ENCODE measurements at regions not wholly inside any gene's neighbourhood (a gene's known extent, or its start where the extent isn't known, plus 50 kb on each side); places are given as distances from the start of the nearest gene placed in this dataset.

DNA sequence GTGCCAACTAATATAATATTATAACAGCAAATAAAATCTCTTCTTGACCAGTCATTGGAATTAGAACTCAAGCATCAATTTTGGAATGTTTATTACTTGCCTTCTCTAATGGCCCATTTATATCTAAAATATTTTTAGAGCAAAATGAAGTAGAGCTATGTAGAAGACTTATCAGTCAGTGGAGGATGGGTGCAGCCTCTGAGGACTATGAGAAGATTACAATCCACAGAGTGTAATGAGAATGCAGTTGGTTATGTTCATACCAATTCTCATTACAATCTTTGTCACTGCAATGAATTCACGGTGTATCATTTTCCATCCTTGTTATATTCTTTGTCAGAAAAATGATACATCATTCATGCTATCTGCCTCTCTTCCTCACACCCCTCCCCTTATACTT is 878.1 kb downstream of the CENPC start:
- DNase-seq, result no peak

DNA sequence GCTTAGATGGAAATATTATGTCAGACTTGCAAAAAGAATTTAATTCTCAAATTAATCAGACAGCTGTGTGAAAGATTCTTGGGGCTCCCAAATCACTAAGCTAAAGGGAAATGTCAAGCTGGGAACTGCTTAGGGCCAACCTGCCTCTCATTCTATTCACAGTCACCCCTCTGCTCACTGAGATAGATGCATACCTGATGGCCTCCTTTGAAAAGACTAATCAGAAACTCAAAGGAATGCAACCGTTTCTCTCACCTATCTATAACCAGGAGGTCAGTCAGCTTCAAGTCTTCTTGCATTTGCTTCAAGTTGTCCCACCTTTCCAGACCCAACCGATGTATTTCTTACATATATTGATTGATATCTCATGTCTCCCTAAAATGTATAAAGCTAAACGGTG is 882.7 kb downstream of the CENPC start:
- DNase-seq, result no peak

DNA sequence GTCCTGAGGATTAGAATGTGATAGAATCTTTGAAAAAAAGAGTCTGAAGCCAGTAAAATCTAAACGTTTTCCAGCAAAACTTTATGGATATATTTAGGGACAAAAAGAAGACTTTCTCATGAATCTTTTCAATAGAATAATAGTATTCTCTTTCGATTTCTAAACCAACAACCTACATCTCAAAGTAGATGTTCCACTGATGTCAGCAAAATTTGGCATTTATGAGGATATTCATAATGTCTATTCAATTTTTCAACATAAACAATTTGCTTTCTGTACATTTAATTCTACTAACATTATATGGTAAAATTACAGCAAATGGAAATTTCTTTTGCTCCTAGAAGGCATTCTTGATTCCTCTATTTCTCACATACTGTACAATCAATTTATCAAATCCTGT is 886.5 kb downstream of the CENPC start:
- DNase-seq, result no peak

DNA sequence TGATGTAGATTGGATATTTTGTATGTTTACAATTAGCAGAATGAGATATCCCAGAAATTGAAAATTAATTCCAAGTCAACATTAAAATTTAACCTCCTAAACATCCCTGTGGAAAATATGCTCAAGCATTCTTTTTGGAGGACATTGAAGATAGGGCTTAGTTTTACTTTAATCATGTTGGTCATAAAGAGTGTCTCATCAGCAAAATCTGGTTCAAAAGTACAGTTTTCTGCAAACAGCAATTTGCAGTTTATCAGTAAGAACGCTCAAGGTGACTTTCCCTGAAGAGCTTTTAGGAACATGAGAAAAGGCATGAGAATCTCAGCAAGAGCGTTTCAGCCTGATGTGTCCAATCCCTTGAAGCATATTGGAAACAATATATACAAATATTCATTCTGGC is 889.8 kb downstream of the CENPC start:
- DNase-seq, result no peak

DNA sequence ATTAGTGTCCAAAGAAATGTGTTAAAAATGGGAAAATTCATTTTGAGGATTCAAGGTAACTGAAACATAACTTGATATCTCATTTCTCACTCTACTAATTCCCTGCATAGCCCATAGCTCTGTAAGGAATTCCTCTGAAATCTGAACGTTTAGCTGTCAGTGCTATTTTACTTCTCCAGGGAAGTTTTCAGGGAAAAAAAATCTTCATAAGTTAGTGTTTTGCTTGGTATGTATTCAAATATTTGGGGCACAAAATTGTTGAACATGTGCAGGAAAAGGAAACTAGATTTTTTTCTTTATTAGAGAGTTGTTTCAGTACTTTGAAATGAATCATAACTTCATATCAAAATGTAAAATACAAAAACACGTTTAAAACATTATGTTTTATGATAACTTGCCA is 891.4 kb downstream of the CENPC start:
- DNase-seq, result no peak

DNA sequence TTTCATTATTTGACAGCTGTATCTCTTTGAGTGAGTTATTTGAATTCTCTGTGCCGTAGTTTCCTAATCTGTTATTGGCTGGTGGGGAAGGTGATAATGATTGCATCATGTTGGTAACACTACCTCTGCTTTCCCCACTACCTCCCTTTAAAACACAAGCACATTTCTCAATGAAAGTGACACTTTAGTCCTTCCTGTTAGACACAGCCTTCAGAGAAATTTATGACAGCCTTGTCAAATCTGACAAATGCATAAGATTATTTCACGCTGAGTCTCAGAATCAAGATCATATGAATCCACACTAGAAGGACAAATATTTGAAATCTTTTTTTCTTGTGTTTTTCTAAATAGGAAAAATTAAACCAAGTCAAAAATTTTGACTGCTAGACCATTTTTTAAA is 896.1 kb downstream of the CENPC start:
- DNase-seq, result no peak

DNA sequence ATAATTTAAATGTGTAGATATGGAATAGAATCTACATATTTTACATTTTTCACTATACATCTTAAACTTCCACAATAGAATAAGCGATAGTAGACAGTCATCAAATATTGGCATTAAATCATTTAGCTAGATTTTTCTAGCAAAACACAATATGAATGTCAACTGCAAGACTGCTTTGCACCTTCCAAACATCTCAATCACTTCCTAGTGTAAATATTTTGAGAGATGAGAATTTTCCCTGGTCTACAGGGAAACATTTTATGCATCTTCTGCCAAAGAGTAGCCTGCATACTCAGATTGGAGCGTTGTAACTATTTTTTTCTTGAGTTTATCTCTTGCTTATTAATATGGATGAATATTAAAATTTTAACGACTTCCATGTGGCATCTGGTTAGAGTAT is 897.4 kb downstream of the CENPC start:
- no peak for DNase-seq

DNA sequence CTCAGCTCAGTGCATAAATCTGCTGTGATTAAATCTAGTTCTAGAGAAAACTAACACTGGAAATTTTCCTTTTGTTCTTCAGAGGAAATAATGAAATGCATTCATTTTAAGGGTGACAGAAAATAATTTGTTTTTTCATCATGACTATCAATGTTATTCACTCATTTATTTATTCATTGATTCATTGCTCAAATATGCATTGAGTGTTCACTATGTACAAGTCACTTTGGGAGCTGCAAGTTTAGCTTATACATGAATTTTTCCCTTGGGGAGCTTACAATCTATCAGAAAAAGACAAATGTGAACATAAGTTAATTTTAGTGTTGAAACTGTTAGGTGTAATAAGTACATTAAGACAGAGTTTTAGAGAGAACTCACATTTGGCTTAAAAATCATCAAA is 897.8 kb downstream of the CENPC start:
- DNase-seq, result no peak

DNA sequence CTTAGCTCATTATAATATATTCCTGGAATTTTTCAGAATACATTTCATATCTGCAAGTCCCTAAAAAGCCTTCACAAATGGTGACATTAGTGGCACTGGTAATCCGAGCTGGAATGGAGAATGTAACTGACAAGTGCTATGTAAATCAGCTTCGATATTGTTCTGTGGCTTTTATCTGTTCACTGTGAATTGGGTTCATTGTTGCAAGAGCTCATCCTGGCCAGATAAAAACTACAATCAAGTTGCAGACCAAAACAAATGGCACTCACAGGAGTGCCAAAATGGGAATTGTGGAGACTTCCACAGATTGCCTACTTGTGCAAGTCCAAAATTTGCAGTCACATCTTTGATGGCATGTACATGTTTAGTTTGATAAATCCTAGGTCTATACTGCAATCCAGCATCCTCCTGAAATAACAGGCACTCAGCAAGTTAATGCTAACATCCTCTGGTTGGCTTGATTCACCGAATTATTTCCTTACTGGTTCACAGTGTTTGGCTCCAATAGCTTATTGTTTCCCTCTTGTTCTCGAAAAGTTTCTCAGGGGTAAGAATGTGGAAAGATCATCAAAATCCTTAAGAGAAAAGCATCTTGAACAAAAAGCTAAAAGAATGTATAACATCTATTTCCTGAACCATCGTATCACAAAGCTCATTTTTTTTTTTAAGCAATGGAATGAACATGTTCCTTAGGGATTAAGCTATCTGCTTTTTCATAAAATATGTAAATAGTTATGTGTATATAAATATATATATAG is 904.9 kb downstream of the CENPC start:
- no peak for DNase-seq

DNA sequence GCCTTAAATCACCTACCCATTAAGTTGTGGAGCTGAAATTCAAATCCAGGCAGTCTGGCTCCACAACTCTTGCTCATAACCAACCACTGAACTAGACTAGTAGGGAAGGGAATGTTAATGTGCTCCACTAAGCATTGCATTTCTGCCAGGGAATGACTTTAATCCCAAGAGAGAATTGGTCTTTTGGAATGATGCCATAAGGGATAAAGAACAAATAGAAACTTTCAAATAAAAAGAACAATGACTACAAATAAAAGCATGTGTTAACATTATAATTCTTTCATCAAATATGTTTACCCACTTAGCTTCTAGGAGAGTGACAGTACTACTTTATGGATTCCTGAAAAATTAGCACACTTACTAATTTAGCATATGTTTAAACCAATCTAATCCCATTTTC is 905.9 kb downstream of the CENPC start:
- no peak for DNase-seq

DNA sequence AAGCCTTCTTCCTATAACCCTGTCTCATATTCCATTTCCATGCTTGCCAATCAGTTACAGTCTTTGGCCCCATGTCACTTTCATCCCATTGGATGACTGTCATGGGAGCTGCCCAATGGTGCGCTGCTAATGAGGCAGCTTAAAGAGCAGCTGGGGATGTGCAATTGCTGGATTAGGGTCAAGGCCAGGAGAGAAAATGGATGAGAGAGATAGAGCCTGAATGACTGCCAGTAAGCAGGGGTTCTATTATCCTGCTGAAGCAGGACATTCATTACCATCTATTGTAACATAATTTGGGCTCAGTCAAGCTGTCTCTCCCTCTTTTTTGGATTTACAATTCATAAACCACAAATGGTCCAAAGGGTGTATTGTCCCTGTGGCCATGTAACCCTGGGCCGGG is 909.0 kb downstream of the CENPC start:
- DNase-seq, result no peak

DNA sequence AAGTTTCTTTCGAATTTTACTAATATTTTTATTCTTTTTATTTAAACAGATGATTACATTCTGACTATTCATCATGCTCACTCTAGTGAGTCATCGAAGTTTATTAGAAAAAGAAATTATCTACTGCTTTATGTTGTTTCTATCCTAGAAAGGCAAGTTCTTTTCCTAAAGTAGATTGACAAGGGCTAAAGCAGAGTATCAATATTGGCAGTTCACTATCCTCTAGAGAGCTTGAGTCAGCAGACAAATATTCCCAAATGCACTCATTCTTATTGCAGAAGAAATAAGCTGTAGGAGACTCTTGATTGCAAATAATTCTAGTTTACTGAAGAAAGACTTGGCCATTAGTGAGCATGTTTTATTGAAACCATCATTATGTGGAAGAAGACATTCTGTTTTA is 911.8 kb downstream of the CENPC start:
- DNase-seq, result no peak

DNA sequence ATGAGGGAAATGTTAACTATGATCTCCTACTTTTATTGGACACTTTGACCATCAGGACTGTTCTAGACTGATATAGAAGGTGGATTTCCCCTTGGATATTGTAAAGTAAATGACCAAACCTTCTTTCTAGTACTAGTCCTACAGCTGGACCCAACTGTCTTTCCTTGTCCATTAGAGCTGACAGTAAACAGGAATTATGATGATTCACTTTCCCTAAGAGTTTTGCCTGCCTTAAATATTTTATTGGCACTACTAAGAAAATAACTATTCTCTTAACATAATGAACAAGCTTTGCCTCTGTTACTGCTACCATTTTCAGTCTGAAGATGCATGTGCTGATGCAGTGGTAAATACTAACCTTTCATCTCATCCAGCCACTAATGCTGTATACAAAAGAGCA is 915.4 kb downstream of the CENPC start:
- DNase-seq, result no peak

DNA sequence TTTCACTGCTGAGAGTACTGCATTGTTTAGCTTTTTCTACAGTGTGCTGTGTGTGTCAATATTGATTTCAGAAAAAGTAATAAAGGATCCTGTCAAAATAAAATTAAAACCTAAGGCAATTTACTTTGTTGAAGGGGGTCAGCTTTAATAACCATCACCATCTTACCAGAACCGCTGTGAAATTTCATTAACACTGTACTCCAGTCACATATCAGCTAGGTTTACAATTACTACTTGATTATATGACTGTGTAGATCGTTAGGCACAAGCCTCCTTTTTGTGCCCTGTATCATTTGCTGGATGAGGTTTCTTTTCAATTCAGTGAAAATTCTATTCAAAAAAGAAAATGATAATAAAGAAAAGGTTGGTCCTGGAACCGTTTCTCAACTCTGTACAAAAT is 917.2 kb downstream of the CENPC start:
- no peak for DNase-seq

DNA sequence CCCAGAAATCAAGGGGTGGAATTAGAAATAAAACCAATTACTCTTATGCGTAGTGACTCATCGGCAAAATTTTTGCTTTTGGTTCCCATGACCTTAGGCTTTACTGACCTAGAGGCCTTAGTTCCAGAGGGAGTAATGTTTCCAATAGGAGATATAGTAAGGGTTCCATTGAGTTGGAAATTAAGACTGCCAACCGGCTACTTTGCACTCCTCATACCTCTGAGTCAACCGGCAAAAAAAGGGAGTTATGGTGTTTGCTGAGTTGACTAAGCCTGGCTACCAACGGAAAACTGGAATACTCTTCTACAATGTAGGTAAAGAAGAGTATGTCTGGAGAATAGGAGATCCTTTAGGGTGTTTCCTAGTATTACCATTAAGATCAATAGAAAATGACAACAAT is 919.8 kb downstream of the CENPC start:
- no peak for DNase-seq

DNA sequence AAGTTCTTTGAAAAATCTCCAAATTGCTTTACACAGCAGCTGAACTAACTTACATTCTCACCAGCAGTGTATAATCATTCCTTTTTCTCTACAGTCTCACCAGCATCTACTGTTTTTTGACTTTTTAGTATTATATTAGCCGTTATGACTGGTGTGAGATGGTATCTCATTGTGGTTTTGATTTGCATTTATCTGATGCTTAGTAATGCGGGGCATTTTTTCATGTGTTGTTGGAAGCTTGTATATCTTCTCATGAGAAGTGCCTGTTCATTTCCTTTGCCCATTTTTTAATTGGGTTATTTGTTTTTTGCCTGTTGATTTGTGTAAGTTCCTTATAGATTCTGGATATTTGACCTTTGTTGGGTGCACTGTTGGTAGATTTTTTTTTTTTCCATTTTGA is 931.7 kb downstream of the CENPC start:
- DNase-seq, result no peak

DNA sequence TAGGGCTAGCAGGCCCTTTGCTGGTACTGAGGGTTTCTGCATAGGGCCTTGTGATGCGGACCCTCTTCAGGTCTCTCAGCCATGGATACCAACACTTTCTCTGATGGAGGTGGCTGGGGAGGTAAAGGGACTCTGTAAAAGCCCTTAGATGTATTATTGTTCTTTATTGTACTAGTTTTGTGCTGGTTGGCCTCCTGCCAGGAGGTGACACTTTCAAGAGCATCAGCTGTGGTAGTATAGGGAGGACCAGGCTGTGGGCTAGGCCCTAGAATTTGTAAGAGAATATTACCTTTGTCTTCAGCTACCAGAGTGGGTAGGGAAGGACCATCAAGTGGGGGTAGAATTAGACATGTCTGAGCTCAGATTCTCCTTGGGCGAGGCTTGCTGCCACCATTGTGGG is 936.3 kb downstream of the CENPC start:
- DNase-seq, result no peak

DNA sequence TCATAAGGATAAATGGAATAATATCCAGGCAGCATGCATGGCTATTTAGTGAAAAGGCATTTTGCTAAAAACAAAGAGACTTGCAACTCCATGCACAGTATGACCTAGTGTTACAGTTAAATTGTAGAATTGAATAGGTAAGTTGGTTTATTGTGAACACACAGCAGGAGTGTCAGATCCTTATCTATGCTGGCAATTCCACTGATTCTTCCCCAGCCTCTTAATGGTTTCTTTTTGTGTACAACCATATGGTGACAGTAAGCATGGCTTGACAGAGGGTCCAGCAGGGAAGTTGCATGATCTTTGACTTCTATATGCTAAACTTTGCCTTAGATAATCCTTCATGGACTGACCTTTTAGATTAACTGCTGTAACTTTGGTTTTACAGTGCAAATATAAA is 936.6 kb upstream of the EPHA5 start:
- DNase-seq, result no peak

DNA sequence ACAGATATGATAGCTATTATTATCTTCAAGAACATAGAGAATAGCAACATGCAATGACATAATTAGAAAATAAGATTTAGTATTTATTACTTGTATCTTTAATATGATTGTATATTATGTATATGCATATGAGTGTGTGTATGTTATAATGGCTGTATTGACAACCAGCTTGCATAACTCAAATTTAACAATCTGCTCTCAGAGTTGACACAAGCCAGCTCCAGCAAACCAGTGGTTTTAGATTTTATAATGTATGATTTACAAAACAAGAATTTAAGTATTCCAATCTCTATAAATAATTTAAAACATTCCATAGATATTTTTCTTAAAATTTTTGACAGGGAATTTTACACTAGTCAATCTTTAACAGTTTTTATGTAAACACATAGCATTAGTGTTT is 935.9 kb upstream of the EPHA5 start:
- DNase-seq, result no peak

DNA sequence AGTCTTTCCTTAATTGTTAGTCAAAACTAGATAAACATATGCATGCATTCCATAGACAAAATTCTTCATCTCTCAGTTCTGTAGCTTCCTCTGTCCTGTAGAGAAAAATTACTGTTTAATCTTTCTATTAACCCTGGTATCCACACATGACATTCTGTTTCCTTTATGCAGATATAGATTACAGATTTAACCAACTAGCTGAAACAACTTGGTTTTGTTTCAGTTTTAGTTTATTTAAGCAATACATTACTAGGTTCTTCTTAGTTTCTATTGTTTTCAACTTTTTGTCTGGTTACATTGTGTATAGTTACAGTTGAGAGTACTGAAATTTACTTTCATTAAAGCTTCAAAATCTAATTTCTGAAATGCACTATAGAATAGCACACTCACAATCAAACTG is 933.9 kb upstream of the EPHA5 start:
- no peak for DNase-seq

DNA sequence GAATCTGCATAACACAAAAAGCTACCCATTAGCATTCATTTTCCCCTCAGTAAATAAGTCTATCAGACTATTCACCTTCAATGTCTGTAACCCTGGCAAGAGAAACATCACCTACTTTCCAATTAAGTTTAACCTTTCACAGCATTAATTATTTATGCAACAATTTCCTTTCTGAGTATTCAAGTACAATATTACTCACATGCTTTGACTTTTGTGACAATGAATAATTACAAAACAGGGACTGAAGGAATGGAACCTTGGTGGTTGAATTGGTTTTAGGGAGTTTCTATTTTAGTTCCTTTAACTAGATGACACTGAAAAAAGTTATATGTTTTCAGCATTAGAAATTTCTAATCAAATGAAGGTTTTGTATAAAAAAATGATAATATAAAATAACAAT is 932.3 kb upstream of the EPHA5 start:
- no peak for DNase-seq

DNA sequence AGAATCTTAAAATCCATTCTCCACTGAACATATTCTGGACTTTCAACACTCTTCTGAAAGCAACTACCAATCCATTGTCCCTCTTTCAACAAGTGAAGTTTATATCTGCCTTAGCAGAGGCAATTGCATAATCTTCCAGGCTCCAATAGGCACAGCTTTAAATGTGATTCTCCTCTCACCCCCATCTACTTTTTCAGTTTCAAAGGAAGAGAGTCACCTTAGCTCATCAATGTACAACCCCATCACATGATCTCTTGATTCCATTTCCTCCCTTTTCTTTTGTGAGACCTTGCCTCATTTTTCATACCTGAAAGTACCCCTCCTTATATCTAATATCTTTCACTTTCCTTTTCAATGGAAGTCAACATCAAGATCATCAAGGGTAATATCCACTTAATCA is 921.7 kb upstream of the EPHA5 start:
- no peak for DNase-seq

DNA sequence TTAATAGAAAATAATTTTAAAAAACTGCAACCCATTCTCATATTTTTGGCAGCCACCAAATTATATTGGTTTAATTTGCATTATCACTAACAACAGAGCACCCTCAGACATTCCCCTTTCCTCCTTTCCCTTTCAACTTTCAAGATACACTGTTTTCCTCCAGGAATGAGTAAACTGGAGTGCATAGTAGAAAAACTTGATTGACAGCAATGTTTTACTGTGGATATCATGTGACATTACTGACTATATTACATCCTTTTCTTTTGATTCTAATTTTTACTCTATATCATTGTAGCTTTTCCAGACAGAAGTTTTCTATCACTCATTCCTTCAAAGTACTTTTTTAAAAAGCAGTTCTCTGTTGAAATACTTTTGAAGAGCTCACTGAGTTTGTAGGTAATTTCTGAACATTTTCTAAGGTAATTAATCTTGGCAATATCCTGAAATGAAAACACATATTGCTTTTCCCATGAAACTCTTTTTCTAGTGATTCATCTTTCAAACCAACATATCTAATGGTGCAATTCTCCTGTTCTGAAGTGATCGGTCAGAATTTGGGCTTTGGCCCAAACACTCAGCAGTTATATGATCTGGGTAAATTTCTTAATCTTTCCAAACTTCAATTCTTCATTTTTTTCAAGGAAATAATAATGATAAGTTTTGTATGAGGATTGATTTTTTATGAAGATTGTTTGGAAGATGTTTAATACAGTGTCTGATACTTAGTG is 920.4 kb upstream of the EPHA5 start:
- DNase-seq, result no peak

DNA sequence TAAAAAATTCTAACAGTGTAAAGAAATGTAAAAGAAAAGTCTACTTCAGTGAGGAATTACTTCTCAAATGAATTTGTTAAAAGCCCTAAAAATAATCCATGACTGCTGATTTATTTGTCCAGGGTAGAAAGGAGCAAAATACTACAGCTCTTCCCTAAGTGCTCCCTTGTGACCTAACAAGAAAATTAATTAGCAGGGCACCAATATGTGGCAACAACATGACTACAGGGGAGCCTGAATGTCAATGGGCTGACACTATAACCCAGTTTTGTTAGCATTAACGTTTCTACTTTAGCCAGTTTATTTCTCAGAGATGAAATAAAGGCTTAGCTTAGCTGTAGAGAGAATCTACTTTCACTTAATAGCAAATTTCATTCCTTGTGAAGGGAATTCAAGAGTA is 918.9 kb upstream of the EPHA5 start:
- DNase-seq, result no peak

DNA sequence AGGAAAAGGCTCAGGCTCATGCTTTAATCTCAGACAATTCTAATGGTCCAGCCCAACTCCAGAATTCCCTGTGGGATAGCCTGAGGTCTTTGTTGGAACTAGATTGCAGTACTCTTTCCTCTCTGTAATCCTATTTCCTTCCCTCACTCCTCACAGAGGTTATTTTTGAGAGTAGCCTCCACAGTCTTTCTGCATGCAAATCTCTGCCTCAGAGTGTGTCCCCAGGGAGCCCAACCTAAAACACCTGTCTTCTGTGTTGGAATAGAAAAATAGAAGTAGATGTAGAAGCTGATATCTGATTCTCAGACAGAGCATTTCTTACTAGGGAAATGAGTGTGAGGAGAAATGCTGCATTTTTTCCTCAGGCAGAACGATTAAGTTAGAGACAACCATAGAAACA is 915.5 kb upstream of the EPHA5 start:
- no peak for DNase-seq
